ENCODE measurements at regions not wholly inside any gene's neighbourhood (a gene's known extent, or its start where the extent isn't known, plus 50 kb on each side); places are given as distances from the start of the nearest gene placed in this dataset.

GRCh38 chr1:80282536-80282935 lies 1276.0 kb upstream of the ADGRL4 start:
- Mint-ChIP-seq H3K9me3 (ENCODE audit: low read depth, unreplicated experiment) (no peaks in the 10 kb centered on the region), H3K36me3 (ENCODE audit: insufficient read depth, unreplicated experiment) (no peaks in the 10 kb centered on the region), H3K4me1 (ENCODE audit: low read depth, unreplicated experiment) (no peaks in the 10 kb centered on the region), H3K27me3 (ENCODE audit: unreplicated experiment) (no peaks in the 10 kb centered on the region), H3K4me3 (ENCODE audit: low read depth, unreplicated experiment) (no peak overlapping the region), H3K27ac (ENCODE audit: unreplicated experiment) (no peak overlapping the region)
- intact Hi-C loops (cut with micrococcal nuclease; ENCODE audit: unreplicated experiment) = no loop called here
- no peak for TF ChIP-seq CTCF (IDR thresholded peaks at IDR 0.05; ENCODE audit: unreplicated experiment)
- no peak for DNase-seq
- CTCF ChIA-PET = no interaction called here
- no TSS peak for BruUV-seq (replicated peaks)

GRCh38 chr1:80278936-80279335 lies 1272.4 kb upstream of the ADGRL4 start:
- intact Hi-C loops (cut with micrococcal nuclease; ENCODE audit: unreplicated experiment) = no loop called here
- Mint-ChIP-seq H3K4me3 (ENCODE audit: low read depth, unreplicated experiment) (no peak overlapping the region), H3K36me3 (ENCODE audit: insufficient read depth, unreplicated experiment) (no peaks in the 10 kb centered on the region), H3K9me3 (ENCODE audit: low read depth, unreplicated experiment) (no peaks in the 10 kb centered on the region), H3K27ac (ENCODE audit: unreplicated experiment) (no peak overlapping the region), H3K27me3 (ENCODE audit: unreplicated experiment) (no peaks in the 10 kb centered on the region), H3K4me1 (ENCODE audit: low read depth, unreplicated experiment) (no peaks in the 10 kb centered on the region)
- BruUV-seq (replicated peaks) = no TSS peak
- TF ChIP-seq CTCF (IDR thresholded peaks at IDR 0.05; ENCODE audit: unreplicated experiment) = no peak
- no peak for DNase-seq
- CTCF ChIA-PET = no interaction called here

- Mint-ChIP-seq H3K4me1 (ENCODE audit: low read depth, unreplicated experiment) (no peaks in the 10 kb centered on the region), H3K9me3 (ENCODE audit: low read depth, unreplicated experiment) (no peaks in the 10 kb centered on the region), H3K27ac (ENCODE audit: unreplicated experiment) (no peak overlapping the region), H3K36me3 (ENCODE audit: insufficient read depth, unreplicated experiment) (no peaks in the 10 kb centered on the region), H3K4me3 (ENCODE audit: low read depth, unreplicated experiment) (no peak overlapping the region), H3K27me3 (ENCODE audit: unreplicated experiment) (no peaks in the 10 kb centered on the region)
- CTCF ChIA-PET = no interaction called here
- no TSS peak for BruUV-seq (replicated peaks)
- no peak for TF ChIP-seq CTCF (IDR thresholded peaks at IDR 0.05; ENCODE audit: unreplicated experiment)
- intact Hi-C loops (cut with micrococcal nuclease; ENCODE audit: unreplicated experiment) = no loop called here
- DNase-seq = no peak
Observed at GRCh38 chr1:80274256-80274655, 1267.7 kb upstream of the ADGRL4 start.

GRCh38 chr1:80272495-80272894 lies 1266.0 kb upstream of the ADGRL4 start:
- no TSS peak for BruUV-seq (replicated peaks)
- CTCF ChIA-PET = no interaction called here
- intact Hi-C loops (cut with micrococcal nuclease; ENCODE audit: unreplicated experiment) = no loop called here
- Mint-ChIP-seq H3K27me3 (ENCODE audit: unreplicated experiment) (no peaks in the 10 kb centered on the region), H3K27ac (ENCODE audit: unreplicated experiment) (no peak overlapping the region), H3K4me3 (ENCODE audit: low read depth, unreplicated experiment) (no peak overlapping the region), H3K4me1 (ENCODE audit: low read depth, unreplicated experiment) (no peaks in the 10 kb centered on the region), H3K36me3 (ENCODE audit: insufficient read depth, unreplicated experiment) (no peaks in the 10 kb centered on the region), H3K9me3 (ENCODE audit: low read depth, unreplicated experiment) (no peaks in the 10 kb centered on the region)
- no peak for DNase-seq
- TF ChIP-seq CTCF (IDR thresholded peaks at IDR 0.05; ENCODE audit: unreplicated experiment) = no peak

GRCh38 chr1:80258659-80259058 lies 1252.1 kb upstream of the ADGRL4 start:
- intact Hi-C loops (cut with micrococcal nuclease; ENCODE audit: unreplicated experiment) = no loop called here
- no peaks in the 10 kb centered on the region for H3K36me3 Mint-ChIP-seq (ENCODE audit: insufficient read depth, unreplicated experiment)
- no peak for TF ChIP-seq CTCF (IDR thresholded peaks at IDR 0.05; ENCODE audit: unreplicated experiment)
- no TSS peak for BruUV-seq (replicated peaks)
- peaks cover 2% of the 10 kb centered on the region for H3K9me3 Mint-ChIP-seq (ENCODE audit: low read depth, unreplicated experiment)
- H3K4me1 Mint-ChIP-seq (ENCODE audit: low read depth, unreplicated experiment) = no peaks in the 10 kb centered on the region
- no peaks in the 10 kb centered on the region for H3K27me3 Mint-ChIP-seq (ENCODE audit: unreplicated experiment)
- H3K4me3 Mint-ChIP-seq (ENCODE audit: low read depth, unreplicated experiment) = no peak overlapping the region
- H3K27ac Mint-ChIP-seq (ENCODE audit: unreplicated experiment) = no peak overlapping the region
- DNase-seq = no peak
- CTCF ChIA-PET = no interaction called here
